ENCODE measurements at regions not wholly inside any gene's neighbourhood (a gene's known extent, or its start where the extent isn't known, plus 50 kb on each side); places are given as distances from the start of the nearest gene placed in this dataset.

DNA sequence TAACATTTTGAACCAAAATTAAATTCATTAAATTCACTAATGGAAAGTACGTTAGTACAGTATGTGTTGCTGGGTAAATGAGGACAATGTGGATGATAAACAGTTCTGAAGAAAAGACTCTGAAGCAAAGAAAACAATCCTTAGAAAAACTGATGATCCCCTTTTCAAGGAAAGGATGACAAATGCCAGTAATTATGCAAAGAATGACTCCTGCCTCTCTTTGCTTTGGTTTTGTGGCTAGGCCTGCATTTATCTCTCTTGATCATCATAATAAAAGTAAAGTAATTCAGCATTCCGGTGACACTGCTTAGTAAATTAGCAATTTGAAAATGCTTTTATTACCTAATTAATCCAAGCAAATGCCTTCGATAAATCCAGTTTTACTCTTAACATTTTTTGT lies 652.2 kb upstream of the DIPK2B start:
- TF ChIP-seq POLR2A (IDR thresholded peaks at IDR 0.05; ENCODE audit: extremely low read depth, insufficient read length): no peak
- TF ChIP-seq, protein P1, sequence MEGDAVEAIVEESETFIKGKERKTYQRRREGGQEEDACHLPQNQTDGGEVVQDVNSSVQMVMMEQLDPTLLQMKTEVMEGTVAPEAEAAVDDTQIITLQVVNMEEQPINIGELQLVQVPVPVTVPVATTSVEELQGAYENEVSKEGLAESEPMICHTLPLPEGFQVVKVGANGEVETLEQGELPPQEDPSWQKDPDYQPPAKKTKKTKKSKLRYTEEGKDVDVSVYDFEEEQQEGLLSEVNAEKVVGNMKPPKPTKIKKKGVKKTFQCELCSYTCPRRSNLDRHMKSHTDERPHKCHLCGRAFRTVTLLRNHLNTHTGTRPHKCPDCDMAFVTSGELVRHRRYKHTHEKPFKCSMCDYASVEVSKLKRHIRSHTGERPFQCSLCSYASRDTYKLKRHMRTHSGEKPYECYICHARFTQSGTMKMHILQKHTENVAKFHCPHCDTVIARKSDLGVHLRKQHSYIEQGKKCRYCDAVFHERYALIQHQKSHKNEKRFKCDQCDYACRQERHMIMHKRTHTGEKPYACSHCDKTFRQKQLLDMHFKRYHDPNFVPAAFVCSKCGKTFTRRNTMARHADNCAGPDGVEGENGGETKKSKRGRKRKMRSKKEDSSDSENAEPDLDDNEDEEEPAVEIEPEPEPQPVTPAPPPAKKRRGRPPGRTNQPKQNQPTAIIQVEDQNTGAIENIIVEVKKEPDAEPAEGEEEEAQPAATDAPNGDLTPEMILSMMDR (IDR thresholded peaks at IDR 0.05; ENCODE audit: low read depth, low read length): no peak

Data from NB4 (cell line).